Right atrium auricular region (tissue), 2 donors: ENCODE measurements at regions not wholly inside any gene's neighbourhood (a gene's known extent, or its start where the extent isn't known, plus 50 kb on each side); places are given as distances from the start of the nearest gene placed in this dataset.

Experiments
- DNase-seq: peaks from one replicate; pipeline ENCODE4 v3.0.0-alpha.2; 2019; ENCODE audit warnings: low spot score
- H3K27ac ChIP-seq, 2 donors: fragments of 200-600 bp; sonication (generic); 1 replicate in 1 of 2; 2 replicates in 1 of 2; pipeline ENCODE4 v1.5.1; 2016 to 2019
- H3K27me3 ChIP-seq, 2 donors: fragments of 200-600 bp; sonication (generic); one replicate each; pipeline versions ENCODE4 v1.5.1 to v1.6.0; 2017 to 2019
- H3K36me3 ChIP-seq: fragments of 200-600 bp; sonication (generic); one replicate; pipeline ENCODE4 v1.5.1; 2016
- H3K4me1 ChIP-seq, 2 donors: fragments of 200-600 bp; sonication (generic); one replicate each; pipeline versions ENCODE4 v1.5.1 to v1.6.0; 2017 to 2019
- H3K4me3 ChIP-seq, 2 donors: fragments of 200-600 bp; sonication (generic); 1 replicate in 1 of 2; 2 replicates in 1 of 2; pipeline ENCODE4 v1.5.1; 2017 to 2019; ENCODE audit warnings: mild to moderate bottlenecking in 1 of 2, moderate library complexity in 1 of 2
- H3K9me3 ChIP-seq, 2 donors: fragments of 200-600 bp; sonication (generic); one replicate each; pipeline ENCODE4 v1.5.1; 2019
- TF ChIP-seq, protein P1 (sequence below), 2 donors: fragments of 200-600 bp; sonication (generic); IDR thresholded peaks; one replicate each; pipeline ENCODE4 v1.5.1; 2019; ENCODE audit warnings: antibody characterized with exemption in 2 of 2

GRCh38 chr4:187160486-187160885 is 436.8 kb upstream of the FAT1 start:
- Histone ChIP-seq H3K27ac (no peak overlapping the region), H3K27me3 (no peaks in the 10 kb centered on the region), H3K36me3 (no peaks in the 10 kb centered on the region), H3K4me1 (no peaks in the 10 kb centered on the region), H3K9me3 (no peaks in the 10 kb centered on the region), H3K4me3 (no peak overlapping the region)
- TF ChIP-seq, protein P1, sequence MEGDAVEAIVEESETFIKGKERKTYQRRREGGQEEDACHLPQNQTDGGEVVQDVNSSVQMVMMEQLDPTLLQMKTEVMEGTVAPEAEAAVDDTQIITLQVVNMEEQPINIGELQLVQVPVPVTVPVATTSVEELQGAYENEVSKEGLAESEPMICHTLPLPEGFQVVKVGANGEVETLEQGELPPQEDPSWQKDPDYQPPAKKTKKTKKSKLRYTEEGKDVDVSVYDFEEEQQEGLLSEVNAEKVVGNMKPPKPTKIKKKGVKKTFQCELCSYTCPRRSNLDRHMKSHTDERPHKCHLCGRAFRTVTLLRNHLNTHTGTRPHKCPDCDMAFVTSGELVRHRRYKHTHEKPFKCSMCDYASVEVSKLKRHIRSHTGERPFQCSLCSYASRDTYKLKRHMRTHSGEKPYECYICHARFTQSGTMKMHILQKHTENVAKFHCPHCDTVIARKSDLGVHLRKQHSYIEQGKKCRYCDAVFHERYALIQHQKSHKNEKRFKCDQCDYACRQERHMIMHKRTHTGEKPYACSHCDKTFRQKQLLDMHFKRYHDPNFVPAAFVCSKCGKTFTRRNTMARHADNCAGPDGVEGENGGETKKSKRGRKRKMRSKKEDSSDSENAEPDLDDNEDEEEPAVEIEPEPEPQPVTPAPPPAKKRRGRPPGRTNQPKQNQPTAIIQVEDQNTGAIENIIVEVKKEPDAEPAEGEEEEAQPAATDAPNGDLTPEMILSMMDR (IDR thresholded peaks at IDR 0.05): no peak
- no peak for DNase-seq

DNA sequence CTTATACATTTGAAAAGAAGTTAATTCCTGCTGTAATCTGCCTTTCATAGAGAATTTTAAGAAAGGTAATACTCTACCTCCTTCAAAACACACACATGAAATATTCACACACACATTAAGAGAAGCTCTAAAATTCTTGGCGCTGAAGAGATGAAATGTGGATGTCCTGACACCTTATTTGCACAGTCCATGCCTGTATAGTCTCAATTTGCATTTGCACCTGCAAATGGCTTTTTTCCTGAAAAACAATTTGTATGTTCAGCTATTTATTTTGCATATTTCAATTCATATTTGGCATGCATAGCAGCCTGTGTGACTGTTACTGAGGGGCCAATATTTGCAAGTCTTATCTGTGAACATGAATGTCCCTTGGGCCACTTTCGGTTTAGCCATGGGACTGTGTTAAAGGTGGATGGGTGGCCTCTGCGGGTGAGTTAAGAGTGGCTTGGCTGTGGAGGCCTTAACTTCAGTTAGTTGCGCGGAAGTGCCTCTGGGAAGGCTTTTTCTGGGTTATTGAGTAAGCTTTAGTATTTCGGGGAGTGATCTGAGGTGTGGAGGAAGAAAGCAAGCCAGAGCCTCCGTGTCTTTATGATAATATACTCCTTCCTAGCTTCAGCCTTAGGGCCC is 443.3 kb upstream of the FAT1 start:
- Histone ChIP-seq H3K9me3 (no peaks in the 10 kb centered on the region), H3K27me3 (no peaks in the 10 kb centered on the region), H3K36me3 (no peaks in the 10 kb centered on the region), H3K4me1 (no peaks in the 10 kb centered on the region), H3K27ac (no peak overlapping the region), H3K4me3 (no peak overlapping the region)
- no peak for DNase-seq
- TF ChIP-seq, protein P1 (IDR thresholded peaks at IDR 0.05): no peak

- H3K4me1 ChIP-seq: no peaks in the 10 kb centered on the region
- TF ChIP-seq, protein P1 (IDR thresholded peaks at IDR 0.05): no peak
- no peaks in the 10 kb centered on the region for H3K36me3 ChIP-seq
- DNase-seq: no peak
- H3K4me3 ChIP-seq: no peak overlapping the region
- no peak overlapping the region for H3K27ac ChIP-seq
- H3K27me3 ChIP-seq: no peaks in the 10 kb centered on the region
- H3K9me3 ChIP-seq: no peaks in the 10 kb centered on the region
Measured at GRCh38 chr4:187171706-187172339, 448.2 kb upstream of the FAT1 start.

DNA sequence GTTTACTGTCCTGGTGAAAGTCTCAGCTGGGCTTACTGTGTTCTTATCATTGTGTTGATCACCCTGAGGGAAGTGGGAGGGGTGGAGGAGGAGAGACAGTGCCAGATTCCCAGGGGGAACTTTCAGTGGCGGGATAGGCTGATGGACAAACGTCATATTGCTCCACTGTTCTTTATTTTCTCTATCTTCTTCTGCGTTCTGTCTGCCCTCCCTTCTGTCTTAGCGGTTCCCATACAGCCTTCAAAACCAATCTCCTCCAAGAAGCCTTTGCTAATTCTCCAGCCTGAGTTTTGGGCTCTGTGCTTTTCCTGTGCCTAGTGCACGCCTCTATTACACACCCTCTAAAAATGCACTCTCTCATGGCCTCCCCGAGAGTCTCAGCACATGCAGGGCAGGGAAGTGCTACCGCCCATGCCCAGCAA is 448.7 kb upstream of the FAT1 start:
- H3K9me3 ChIP-seq: no peaks in the 10 kb centered on the region
- H3K27ac ChIP-seq: no peak overlapping the region
- DNase-seq: no peak
- H3K4me3 ChIP-seq: no peak overlapping the region
- no peaks in the 10 kb centered on the region for H3K27me3 ChIP-seq
- TF ChIP-seq, protein P1 (IDR thresholded peaks at IDR 0.05): no peak
- no peaks in the 10 kb centered on the region for H3K4me1 ChIP-seq
- no peaks in the 10 kb centered on the region for H3K36me3 ChIP-seq

- DNase-seq: no peak
- no peaks in the 10 kb centered on the region for H3K4me1 ChIP-seq
- no peak overlapping the region for H3K4me3 ChIP-seq
- TF ChIP-seq, protein P1 (IDR thresholded peaks at IDR 0.05): no peak
- no peaks in the 10 kb centered on the region for H3K27me3 ChIP-seq
- H3K9me3 ChIP-seq: no peaks in the 10 kb centered on the region
- no peak overlapping the region for H3K27ac ChIP-seq
- no peaks in the 10 kb centered on the region for H3K36me3 ChIP-seq
Measured at GRCh38 chr4:187174749-187175148, 451.1 kb upstream of the FAT1 start.

- no peak for DNase-seq
- Histone ChIP-seq H3K27ac (no peak overlapping the region), H3K27me3 (no peaks in the 10 kb centered on the region), H3K36me3 (no peaks in the 10 kb centered on the region), H3K4me3 (no peak overlapping the region), H3K4me1 (no peaks in the 10 kb centered on the region), H3K9me3 (no peaks in the 10 kb centered on the region)
- TF ChIP-seq, protein P1 (IDR thresholded peaks at IDR 0.05): no peak
Measured at GRCh38 chr4:187175197-187175596, 451.5 kb upstream of the FAT1 start.
